ENCODE measurements at regions not wholly inside any gene's neighbourhood (a gene's known extent, or its start where the extent isn't known, plus 50 kb on each side); places are given as distances from the start of the nearest gene placed in this dataset.

- TF ChIP-seq POLR2AphosphoS5 (IDR thresholded peaks at IDR 0.05; ENCODE audit: low read depth, low read length) (no peak), TAF1 (IDR thresholded peaks at IDR 0.05; ENCODE audit: borderline replicate concordance, insufficient read depth, low read length) (no peak), REST (IDR thresholded peaks at IDR 0.05; ENCODE audit: insufficient read depth in 1 of 2, low read depth in 2 of 2, low read length in 2 of 2) (no peak)
Measured at GRCh38 chr3:116920826-116921610, 211.4 kb downstream of the TUSC7 start.

All from PFSK-1 (cell line).